CD14-positive monocyte (primary cell): ENCODE measurements at regions not wholly inside any gene's neighbourhood (a gene's known extent, or its start where the extent isn't known, plus 50 kb on each side); places are given as distances from the start of the nearest gene placed in this dataset.

ENCODE experiments used
- DNase-seq, 3 donors: peaks; one replicate each; pipeline ENCODE4 v3.0.0-alpha.2; 2011 to 2022
- H2AFZ ChIP-seq: 2 replicates; pipeline ENCODE4 v1.6.0; 2012; ENCODE audit warnings: mild to moderate bottlenecking, low read depth, low read length, inconsistent platforms; ENCODE audit not compliant: insufficient read depth, poor library complexity, severe bottlenecking
- H3K27ac ChIP-seq, 2 donors: 1 replicate in 1 of 2; 2 replicates in 1 of 2; pipeline ENCODE4 v1.5.1; 2012 to 2013; ENCODE audit warnings: low read length in 2 of 2, control low read depth in 1 of 2, inconsistent platforms in 1 of 2, low read depth in 1 of 2, mild to moderate bottlenecking in 1 of 2
- H3K27me3 ChIP-seq, 2 donors: one replicate each; pipeline versions ENCODE4 v1.6.0 to v1.6.1; 2011 to 2013; ENCODE audit warnings: low read length in 2 of 2; ENCODE audit not compliant: control insufficient read depth in 2 of 2, insufficient read depth in 2 of 2
- H3K36me3 ChIP-seq, 2 donors: replicated peaks in 1 of 2; 1 replicate in 1 of 2; 2 replicates in 1 of 2; pipeline versions ENCODE4 v1.5.1 to v1.6.1; 2012 to 2013; ENCODE audit warnings: low read length in 2 of 2, control low read depth in 1 of 2, inconsistent platforms in 1 of 2, mild to moderate bottlenecking in 1 of 2; ENCODE audit not compliant: insufficient read depth in 2 of 2, control insufficient read depth in 1 of 2
- H3K4me1 ChIP-seq, 2 donors: 1 replicate in 1 of 2; 2 replicates in 1 of 2; pipeline versions ENCODE4 v1.5.1 to v1.6.1; 2012 to 2013; ENCODE audit warnings: low read length in 2 of 2, control low read depth in 1 of 2, inconsistent platforms in 1 of 2, mild to moderate bottlenecking in 1 of 2, moderate library complexity in 1 of 2; ENCODE audit not compliant: insufficient read depth in 2 of 2, control insufficient read depth in 1 of 2
- H3K4me2 ChIP-seq: replicated peaks from 2 replicates; pipeline ENCODE3; 2012; ENCODE audit warnings: low read length, moderate library complexity, mild to moderate bottlenecking; ENCODE audit not compliant: poor library complexity, severe bottlenecking; ENCODE audit errors: extremely low read depth
- H3K4me3 ChIP-seq, 3 experiments: fragments of 200-600 bp in 1 of 3; sonication (generic) in 1 of 3; replicated peaks in 1 of 3; 1 replicate in 2 of 3; 2 replicates in 1 of 3; pipeline ENCODE4 v1.5.1; 2011 to 2013; ENCODE audit warnings: low read length in 3 of 3, mild to moderate bottlenecking in 3 of 3, control low read depth in 2 of 3, low read depth in 2 of 3, inconsistent platforms in 1 of 3, moderate library complexity in 1 of 3
- H3K79me2 ChIP-seq: 2 replicates; pipeline ENCODE4 v1.6.0; 2012; ENCODE audit warnings: mild to moderate bottlenecking, control low read depth, inconsistent platforms, low read length, moderate library complexity; ENCODE audit not compliant: insufficient read depth
- H3K9ac ChIP-seq: 2 replicates; pipeline ENCODE4 v1.6.0; 2017; ENCODE audit warnings: low read length, mild to moderate bottlenecking; ENCODE audit not compliant: insufficient read depth, poor library complexity, severe bottlenecking
- H3K9me3 ChIP-seq, 2 donors: replicated peaks in 1 of 2; 1 replicate in 1 of 2; 2 replicates in 1 of 2; pipeline versions ENCODE4 v1.5.1 to v1.6.1; 2012 to 2013; ENCODE audit warnings: low read length in 2 of 2, control low read depth in 1 of 2; ENCODE audit not compliant: control insufficient read depth in 1 of 2, insufficient read depth in 1 of 2
- H4K20me1 ChIP-seq: 2 replicates; pipeline ENCODE4 v1.6.0; 2012; ENCODE audit warnings: mild to moderate bottlenecking, low read length, control low read depth, moderate library complexity; ENCODE audit not compliant: insufficient read depth
- H3K27ac Mint-ChIP-seq, 7 donors: one replicate each; pipeline ENCODE4 v1.8.0; 2020; ENCODE audit warnings: mild to moderate bottlenecking in 7 of 7, mixed read lengths in 7 of 7, moderate library complexity in 6 of 7, inconsistent platforms in 2 of 7
- H3K27me3 Mint-ChIP-seq, 3 donors: one replicate each; pipeline ENCODE4 v1.8.0; 2021 to 2022; ENCODE audit warnings: low read depth in 3 of 3, mild to moderate bottlenecking in 3 of 3, mixed read lengths in 3 of 3, moderate library complexity in 3 of 3, inconsistent platforms in 1 of 3
- H3K36me3 Mint-ChIP-seq, 2 donors: one replicate each; pipeline ENCODE4 v1.8.0; 2020; ENCODE audit warnings: mixed read lengths in 2 of 2, inconsistent platforms in 1 of 2, mild to moderate bottlenecking in 1 of 2
- H3K4me1 Mint-ChIP-seq: one replicate; pipeline ENCODE4 v1.8.0; 2020; ENCODE audit warnings: mild to moderate bottlenecking, mixed read lengths
- H3K4me3 Mint-ChIP-seq, 2 donors: one replicate each; pipeline ENCODE4 v1.8.0; 2020; ENCODE audit warnings: mild to moderate bottlenecking in 2 of 2, mixed read lengths in 2 of 2, moderate library complexity in 1 of 2
- H3K9me3 Mint-ChIP-seq, 7 donors: one replicate each; pipeline ENCODE4 v1.8.0; 2020 to 2022; ENCODE audit warnings: mixed read lengths in 7 of 7, mild to moderate bottlenecking in 6 of 7, moderate library complexity in 6 of 7, inconsistent platforms in 2 of 7
- CTCF ChIP-seq: fragments of 200-600 bp; IDR thresholded peaks from one replicate; pipeline ENCODE4 v1.8.0; 2022; ENCODE audit warnings: antibody characterized with exemption, mild to moderate bottlenecking
- WGBS: methylation state at CpG from one replicate; pipeline ENCODE4 v1.1.5; 2013; ENCODE audit warnings: missing lambda C conversion rate; ENCODE audit not compliant: insufficient coverage; 5-methylcytosine and 5-hydroxymethylcytosine counted together
- intact Hi-C, 2 donors: fragments of 100-400 bp; cut with micrococcal nuclease; formaldehyde crosslinking; loops; one replicate each; pipeline versions ENCODE4 v1.15.0 to v1.15.1; 2023

GRCh38 chr4:125658773-125659172, 344.0 kb downstream of the FAT4 start:
- Histone ChIP-seq H3K27ac (no peak overlapping the region), H3K36me3 (no peaks in the 10 kb centered on the region), H2AFZ (no peak overlapping the region), H3K27me3 (no peaks in the 10 kb centered on the region), H3K9me3 (no peaks in the 10 kb centered on the region), H3K4me3 (no peak overlapping the region), H3K9ac (no peak overlapping the region), H3K4me2 (no peak overlapping the region), H3K4me1 (no peaks in the 10 kb centered on the region), H3K79me2 (no peaks in the 10 kb centered on the region), H4K20me1 (no peaks in the 10 kb centered on the region)
- H3K36me3 Mint-ChIP-seq = no peaks in the 10 kb centered on the region
- no peak overlapping the region for H3K4me3 Mint-ChIP-seq
- no peak for DNase-seq
- no peak for TF ChIP-seq CTCF
- H3K4me1 Mint-ChIP-seq = no peaks in the 10 kb centered on the region
- H3K9me3 Mint-ChIP-seq = peaks cover 0 to 7% (median 0%) of the 10 kb centered on the region in 7 donors
- no peak overlapping the region for H3K27ac Mint-ChIP-seq
- intact Hi-C loops = no loop called here
- H3K27me3 Mint-ChIP-seq = no peaks in the 10 kb centered on the region

- Mint-ChIP-seq H3K9me3 (peaks cover 0 to 18% (median 6%) of the 10 kb centered on the region in 7 donors), H3K4me3 (no peak overlapping the region), H3K27ac (no peak overlapping the region), H3K4me1 (no peaks in the 10 kb centered on the region), H3K27me3 (no peaks in the 10 kb centered on the region), H3K36me3 (no peaks in the 10 kb centered on the region)
- Histone ChIP-seq H3K4me1 (no peaks in the 10 kb centered on the region), H3K9ac (no peak overlapping the region), H3K36me3 (no peaks in the 10 kb centered on the region), H2AFZ (no peak overlapping the region), H3K79me2 (no peaks in the 10 kb centered on the region), H3K4me2 (no peak overlapping the region), H3K9me3 (peaks cover 4 to 8% of the 10 kb centered on the region in 2 donors), H3K4me3 (no peak overlapping the region), H3K27me3 (no peaks in the 10 kb centered on the region), H3K27ac (no peak overlapping the region), H4K20me1 (no peaks in the 10 kb centered on the region)
- WGBS = 84% methylated on average over 6 of the region's 7 CpGs
- intact Hi-C loops = no loop called here
- no peak for TF ChIP-seq CTCF
- no peak for DNase-seq
Measured at GRCh38 chr4:125663896-125664767, 349.4 kb downstream of the FAT4 start.
